ENCODE measurements at regions not wholly inside any gene's neighbourhood (a gene's known extent, or its start where the extent isn't known, plus 50 kb on each side); places are given as distances from the start of the nearest gene placed in this dataset.
"Not testable (repeated sequence)": the region's sequence is repeated elsewhere in the genome, so short reads cannot be mapped to it uniquely, and the experiment has no call there.

- DNase-seq (ENCODE audit: low read depth in 2 of 2) = peak in 1 of 2 donors; percentile 14
Measured at GRCh38 chr19:30682999-30683536, 310.9 kb downstream of the ZNF536 start.

DNA sequence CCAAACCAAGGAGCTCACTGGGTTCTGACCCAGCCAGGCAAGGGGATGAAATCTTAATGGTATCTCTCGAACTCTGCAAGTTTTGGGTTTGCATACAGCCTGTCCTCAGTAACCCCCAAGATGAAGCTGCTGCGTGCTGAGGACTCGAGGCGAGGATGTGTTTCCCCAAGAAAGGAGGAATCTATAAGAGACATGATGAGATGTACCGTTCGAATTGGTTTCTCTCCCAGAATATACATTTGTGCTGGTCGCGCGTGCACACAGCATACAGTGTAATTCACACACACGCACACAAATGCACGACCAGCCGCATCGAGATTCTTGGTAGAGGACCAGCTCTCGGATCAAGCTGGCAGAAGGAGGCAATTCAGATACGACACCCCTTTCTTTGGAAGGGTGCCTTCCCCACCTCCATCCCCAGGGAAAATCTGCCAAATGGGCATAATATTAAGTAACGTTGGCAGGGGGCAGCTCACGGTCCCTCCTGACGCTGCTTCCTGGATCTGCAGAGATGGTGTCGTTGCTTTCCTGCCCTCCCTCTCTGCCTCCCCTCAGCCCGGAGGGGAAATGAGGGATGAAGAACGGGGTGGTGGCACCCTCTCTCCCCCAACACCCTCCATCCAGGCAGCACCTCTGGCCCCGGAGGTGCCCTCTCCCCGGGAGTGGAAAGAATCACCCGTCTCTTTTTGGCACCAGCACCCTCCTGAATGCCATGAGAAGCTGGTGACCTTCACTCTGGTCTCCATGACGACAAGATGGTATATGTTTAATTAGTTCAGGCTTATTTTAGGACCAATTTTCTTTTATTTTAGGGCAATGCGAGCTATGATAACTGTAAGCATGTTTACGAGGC lies 310.2 kb downstream of the ZNF536 start:
- no peak for DNase-seq (ENCODE audit: low read depth in 2 of 2)

DNA sequence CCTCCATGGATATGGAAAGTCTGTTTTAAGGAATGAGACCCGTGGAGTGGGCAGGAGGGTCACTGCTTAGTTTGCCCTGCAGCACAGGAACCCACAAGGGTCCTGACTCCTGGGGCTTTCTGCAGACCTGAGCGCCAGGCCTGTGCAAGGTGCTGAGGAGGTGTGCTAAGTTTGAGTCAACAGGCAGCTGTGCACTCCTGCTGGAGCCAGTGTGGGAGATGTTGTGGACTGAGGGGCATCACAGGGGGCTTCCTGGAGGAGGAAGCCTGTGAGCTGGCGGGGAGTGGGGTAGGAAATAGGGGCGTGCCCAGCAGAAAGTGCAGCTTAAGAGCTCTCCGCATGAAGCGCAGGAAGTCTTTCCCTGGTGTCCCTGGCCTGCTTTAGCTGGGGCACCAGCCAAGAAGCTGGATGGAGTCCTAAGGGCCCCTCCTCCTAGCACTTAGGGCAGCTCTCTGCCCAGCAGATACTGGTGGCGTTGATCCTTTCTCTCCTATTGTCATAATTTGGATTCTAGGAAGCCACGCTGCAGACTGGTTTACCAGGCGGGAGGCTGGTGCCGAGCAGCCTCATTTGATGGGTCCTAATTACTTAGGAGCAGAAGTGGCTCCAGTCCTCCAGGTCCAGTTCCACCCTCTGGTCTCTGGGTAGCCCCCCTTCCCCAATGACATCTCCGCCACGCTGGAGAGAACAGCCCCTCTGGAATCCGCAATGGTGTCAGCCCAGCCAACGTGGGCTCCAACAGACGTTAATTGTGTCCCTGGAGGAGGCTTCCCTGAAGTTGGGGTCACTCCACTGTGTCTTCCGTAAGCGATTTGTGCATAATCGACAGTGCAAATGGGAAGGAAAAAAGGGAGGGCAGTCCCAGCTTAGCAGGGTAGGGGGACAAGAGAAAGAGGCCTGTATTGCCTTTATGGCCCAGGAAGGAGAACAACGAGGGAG lies 309.2 kb downstream of the ZNF536 start:
- no peak for DNase-seq (ENCODE audit: low read depth in 2 of 2)

- DNase-seq (ENCODE audit: low read depth in 2 of 2) = not testable (repeated sequence)
Measured at GRCh38 chr19:30680399-30680798, 308.2 kb downstream of the ZNF536 start.

- DNase-seq (ENCODE audit: low read depth in 2 of 2) = no peak
Measured at GRCh38 chr19:30679789-30680188, 307.6 kb downstream of the ZNF536 start.

- DNase-seq (ENCODE audit: low read depth in 2 of 2) = no peak
Measured at GRCh38 chr19:30679153-30679702, 307.0 kb downstream of the ZNF536 start.

- DNase-seq (ENCODE audit: low read depth in 2 of 2) = no peak
Measured at GRCh38 chr19:30678168-30678567, 306.0 kb downstream of the ZNF536 start.

DNA sequence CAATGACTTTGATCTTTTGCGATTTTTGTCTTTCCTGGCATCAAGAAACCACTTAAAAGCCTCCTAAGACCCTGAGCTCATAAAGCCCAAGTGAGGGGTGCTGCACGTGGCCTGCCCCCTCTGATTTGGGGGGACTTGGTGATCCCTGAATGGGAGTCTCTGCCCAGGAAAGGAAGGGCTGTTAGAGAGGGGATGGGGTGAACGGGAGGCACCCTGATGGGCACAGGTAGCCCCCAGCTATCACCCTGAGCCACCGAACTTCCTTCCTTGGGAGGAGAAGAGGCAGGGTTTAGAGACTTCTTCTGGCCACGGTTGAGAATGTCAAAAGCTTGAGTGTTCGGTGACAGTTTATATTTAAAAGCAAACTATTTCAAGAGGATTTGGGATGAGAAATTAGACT lies 305.5 kb downstream of the ZNF536 start:
- DNase-seq (ENCODE audit: low read depth in 2 of 2) = no peak

- DNase-seq (ENCODE audit: low read depth in 2 of 2) = no peak
Measured at GRCh38 chr19:30676990-30677679, 305.0 kb downstream of the ZNF536 start.

- DNase-seq (ENCODE audit: low read depth in 2 of 2) = no peak
Measured at GRCh38 chr19:30675086-30675485, 302.9 kb downstream of the ZNF536 start.

DNA sequence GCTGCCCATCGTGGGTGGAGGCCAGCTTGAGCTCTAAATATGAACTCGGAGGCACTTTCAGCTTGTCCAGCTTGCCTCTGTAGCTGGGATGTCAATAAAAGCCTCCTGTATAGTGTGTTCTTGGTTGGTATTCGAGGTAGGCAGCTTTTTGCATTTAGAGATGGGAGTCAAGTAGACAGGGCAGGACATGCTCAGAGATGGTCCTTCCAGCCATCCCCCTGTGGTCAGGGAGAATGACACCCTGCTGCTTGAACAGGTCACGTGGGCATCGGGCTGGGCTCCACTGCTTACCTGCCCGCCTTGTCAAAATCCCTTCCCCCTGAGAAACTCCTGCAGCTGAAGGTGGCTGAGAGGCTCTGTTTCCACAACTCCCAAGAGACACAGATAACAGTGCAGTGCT lies 302.5 kb downstream of the ZNF536 start:
- no peak for DNase-seq (ENCODE audit: low read depth in 2 of 2)

DNA sequence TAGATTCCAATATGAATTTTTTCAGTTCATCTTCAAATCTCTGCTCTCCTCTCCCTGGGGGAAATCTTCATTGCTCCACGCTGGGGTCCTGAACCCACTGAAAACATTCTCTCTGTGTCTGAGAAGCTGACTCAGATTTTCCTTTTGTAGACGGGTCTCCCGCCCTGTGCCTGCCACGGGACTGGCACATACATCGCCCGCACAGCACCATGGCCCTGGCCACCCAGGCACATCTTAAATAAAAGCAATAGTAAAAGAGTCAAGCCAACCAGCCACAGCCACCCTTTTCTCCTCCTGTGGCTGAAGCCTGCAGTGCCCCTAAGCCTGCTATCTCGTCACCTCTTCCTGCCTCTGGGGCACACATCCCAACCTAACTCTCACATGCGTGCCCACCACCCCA lies 301.2 kb downstream of the ZNF536 start:
- no peak for DNase-seq (ENCODE audit: low read depth in 2 of 2)

DNA sequence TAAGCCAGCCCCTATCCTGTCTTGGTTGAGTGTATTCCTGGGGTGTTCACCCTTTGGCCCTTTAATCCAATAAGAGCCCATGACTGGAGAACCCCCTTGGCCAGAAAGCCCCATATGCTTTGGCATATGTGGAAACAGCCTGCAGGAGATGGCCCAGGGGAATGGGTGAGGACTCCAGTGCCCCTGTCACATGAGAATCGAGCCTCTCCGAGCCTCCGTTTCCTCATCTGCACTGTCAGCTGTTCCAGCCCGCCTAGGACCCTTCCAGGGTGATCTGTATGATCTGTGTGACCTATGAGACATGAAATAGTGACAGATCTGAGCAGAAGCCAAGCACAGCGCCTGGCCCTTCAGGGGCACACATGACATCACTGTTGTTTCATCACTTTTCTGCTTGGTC lies 300.7 kb downstream of the ZNF536 start:
- DNase-seq (ENCODE audit: low read depth in 2 of 2) = no peak

GRCh38 chr19:30671622-30672051 lies 299.5 kb downstream of the ZNF536 start:
- no peak for DNase-seq (ENCODE audit: low read depth in 2 of 2)

GRCh38 chr19:30671367-30671619 lies 299.1 kb downstream of the ZNF536 start:
- DNase-seq (ENCODE audit: low read depth in 2 of 2) = no peak

DNA sequence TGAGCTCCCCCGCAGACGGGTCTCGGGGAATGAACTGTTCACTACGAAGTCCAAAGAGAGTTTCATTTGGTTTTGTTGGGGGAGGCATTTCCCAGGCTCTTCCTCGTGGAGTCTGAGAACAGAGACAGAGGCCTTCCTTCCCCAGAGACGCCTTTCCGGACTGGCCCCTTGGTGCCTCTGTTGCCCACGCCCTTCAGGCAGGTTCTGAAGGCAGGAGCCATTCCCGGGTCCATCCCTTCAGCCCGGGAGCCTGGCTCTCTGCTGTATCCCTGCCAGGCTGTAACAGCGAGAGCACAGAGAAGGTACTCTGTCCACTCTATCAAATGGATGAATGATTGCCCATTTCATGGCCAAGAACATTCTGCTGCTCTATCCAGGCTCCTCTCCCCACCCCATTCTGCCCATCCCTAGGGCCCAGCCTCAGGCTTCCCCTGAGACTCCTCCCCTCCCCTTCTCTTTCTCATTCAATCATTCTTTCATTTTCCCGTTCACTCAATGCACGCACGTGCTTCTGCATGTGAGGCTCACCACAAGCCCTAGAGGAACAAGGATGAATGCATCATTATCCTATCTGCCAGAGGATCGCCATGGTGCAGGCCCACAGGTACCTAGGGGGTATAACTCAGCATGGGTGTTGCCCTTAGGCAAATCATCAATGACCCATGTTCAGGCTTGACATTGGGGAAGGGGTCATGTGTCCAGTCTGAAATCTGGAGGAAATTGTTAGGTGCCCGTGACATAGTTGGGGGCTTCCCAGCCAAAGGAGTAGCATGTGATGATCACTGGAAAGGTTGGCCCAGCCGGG lies 298.6 kb downstream of the ZNF536 start:
- no peak for DNase-seq (ENCODE audit: low read depth in 2 of 2)

- no peak for DNase-seq (ENCODE audit: low read depth in 2 of 2)
Measured at GRCh38 chr19:30670011-30670329, 297.8 kb downstream of the ZNF536 start.

- no peak for DNase-seq (ENCODE audit: low read depth in 2 of 2)
Measured at GRCh38 chr19:30669329-30670010, 297.3 kb downstream of the ZNF536 start.

GRCh38 chr19:30668521-30669155 lies 296.5 kb downstream of the ZNF536 start:
- DNase-seq (ENCODE audit: low read depth in 2 of 2) = no peak

DNA sequence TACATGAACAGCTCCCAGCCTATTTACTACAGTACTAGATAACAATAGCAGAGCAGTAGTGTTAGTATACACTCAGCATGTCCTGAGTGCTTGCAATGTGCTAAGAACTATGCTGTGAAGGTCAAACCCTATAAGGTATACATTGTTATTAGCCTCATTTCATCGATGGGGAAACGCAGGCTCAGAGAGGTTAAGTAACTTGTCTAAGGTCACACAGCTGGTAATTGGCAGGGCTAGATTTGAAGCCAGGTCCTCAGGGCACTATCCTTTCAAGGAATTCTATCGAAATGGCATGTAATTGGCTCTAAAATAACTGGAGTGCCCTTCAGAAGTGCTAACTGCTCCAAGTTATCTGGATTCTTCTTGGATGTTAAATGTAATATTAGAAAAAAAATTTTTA lies 295.6 kb downstream of the ZNF536 start:
- no peak for DNase-seq (ENCODE audit: low read depth in 2 of 2)

Data from activated CD8-positive, alpha-beta memory T cell treated with anti-CD3 and anti-CD28 coated beads for 4 hours (primary cell).